Kidney capillary endothelial cell (primary cell): ENCODE measurements at regions not wholly inside any gene's neighbourhood (a gene's known extent, or its start where the extent isn't known, plus 50 kb on each side); places are given as distances from the start of the nearest gene placed in this dataset.

Experiments
- DNase-seq: peaks from one replicate; pipeline ENCODE4 v3.0.0-alpha.2; 2018; ENCODE audit warnings: low spot score

DNA sequence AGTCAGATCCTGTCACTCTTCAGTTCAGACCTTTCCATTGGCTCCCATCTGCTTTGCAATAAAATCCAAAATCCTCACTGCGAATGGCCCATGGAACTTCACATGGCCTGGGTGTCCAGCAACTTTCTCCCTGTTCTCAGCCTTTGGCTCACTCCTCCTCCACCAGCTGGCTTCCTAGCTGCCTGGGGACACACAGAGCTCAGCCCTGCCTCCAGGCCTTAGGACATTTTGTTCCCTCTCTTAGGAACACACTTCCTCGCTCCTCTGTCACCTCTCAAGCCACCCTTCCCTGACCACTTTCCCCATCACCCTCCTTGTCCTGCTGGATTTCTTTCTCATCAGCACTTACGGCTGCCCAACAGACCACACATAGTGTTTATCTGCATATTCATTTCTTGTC, 419.6 kb downstream of the MED13L start:
- DNase-seq: no peak

GRCh38 chr12:115857160-115857920, 420.2 kb downstream of the MED13L start:
- no peak for DNase-seq

- no peak for DNase-seq
These were observed 425.4 kb downstream of the MED13L start for GRCh38 chr12:115852054-115852453.

DNA sequence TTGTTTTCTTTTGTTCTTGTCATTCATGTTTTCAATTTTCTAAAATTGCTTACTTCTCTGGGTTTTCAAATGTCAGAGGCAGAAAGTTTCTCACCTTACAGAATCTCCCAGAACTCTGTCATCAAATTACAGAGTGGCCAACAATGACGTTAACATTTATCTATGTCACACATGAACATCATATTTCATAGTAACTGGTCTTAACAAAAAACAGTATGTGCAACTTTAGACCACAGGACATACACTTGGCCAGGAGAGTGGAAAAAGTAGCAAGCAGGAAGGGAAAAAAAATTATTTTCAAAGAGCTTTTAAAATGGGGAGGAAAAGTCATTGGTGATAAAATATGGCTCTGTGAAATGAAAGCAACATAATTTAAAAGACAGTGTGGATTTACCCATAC, 426.5 kb downstream of the MED13L start:
- DNase-seq: no peak

DNA sequence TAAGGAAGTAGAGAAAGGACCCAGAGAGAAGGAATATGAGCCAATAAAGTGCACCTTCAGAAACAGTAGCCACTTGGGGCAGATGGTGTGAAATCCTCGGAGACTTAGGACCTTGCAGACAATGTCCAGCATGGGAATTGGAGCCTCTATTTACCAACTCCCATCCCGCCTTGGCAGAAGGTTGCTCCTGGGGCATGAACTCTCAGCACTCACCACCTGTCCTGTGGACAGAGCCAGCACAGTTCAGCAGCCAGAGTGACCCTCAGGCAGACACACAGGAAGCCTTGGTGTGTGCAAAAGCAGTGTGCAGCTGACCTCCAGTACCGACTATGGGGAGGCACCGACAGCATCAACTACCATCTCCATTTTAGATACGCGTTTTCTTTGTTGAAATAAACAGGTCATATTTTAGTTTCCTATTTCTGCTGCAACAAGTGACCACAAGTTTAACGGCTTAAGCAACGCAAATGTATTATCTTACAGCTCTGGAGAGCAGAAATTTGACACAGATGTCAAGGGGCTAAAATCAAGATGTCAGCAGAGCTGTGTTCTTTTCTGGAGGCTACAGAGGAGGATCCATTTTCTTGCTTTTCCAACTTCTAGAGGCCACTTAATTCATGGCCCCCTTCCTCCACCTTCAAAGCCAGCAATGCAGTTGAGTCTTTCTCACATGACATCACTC, 428.1 kb downstream of the MED13L start:
- DNase-seq: no peak

GRCh38 chr12:115847398-115847797, 430.1 kb downstream of the MED13L start:
- DNase-seq: no peak

GRCh38 chr12:115846516-115846915, 431.0 kb downstream of the MED13L start:
- no peak for DNase-seq

GRCh38 chr12:115840159-115840558, 437.3 kb downstream of the MED13L start:
- DNase-seq: no peak

GRCh38 chr12:115838952-115839351, 438.5 kb downstream of the MED13L start:
- no peak for DNase-seq

DNA sequence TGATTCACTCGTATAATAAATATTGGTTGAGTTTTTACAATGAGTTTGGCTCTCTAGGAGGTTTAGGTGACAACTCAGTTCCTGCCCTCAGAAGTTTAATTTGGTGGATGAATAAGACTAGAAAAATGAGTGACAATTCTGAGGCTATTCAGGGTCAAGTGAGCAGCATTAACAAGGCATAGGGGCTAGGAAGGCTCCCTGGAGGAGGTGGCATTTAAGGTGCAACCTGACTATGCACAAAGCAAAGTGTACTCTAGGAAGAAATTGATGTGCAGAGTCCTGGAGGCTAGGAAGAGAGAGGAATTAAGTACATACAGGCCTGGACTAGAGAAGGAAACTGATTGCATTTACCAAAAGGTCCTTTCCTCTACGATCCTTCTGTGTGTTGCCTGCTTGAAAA, 440.3 kb downstream of the MED13L start:
- DNase-seq: no peak

- DNase-seq: no peak
These were observed 442.0 kb downstream of the MED13L start for GRCh38 chr12:115835445-115835844.

- DNase-seq: no peak
These were observed 443.8 kb downstream of the MED13L start for GRCh38 chr12:115833704-115834103.

- DNase-seq: no peak
These were observed 446.9 kb downstream of the MED13L start for GRCh38 chr12:115830633-115831032.

- DNase-seq: no peak
These were observed 447.4 kb downstream of the MED13L start for GRCh38 chr12:115830070-115830469.

DNA sequence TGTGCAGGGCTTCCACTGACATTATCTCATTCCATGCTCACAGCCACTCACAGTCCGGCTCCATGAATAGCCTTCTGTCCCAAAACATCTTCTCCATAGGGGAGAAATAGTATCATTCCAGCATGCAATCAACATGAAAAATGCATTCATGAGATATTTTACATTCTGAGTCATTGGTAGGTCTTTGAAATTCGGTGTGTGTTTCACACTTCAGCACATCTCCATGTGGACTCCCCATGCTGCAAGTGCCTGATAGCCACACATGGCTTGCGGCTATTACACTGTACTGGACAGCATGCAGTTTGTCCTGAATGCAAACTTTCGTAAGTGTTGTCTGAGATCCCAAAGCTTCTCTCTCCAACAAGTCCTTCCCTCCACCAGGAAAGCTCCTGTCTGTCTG, 449.3 kb downstream of the MED13L start:
- DNase-seq: no peak

DNA sequence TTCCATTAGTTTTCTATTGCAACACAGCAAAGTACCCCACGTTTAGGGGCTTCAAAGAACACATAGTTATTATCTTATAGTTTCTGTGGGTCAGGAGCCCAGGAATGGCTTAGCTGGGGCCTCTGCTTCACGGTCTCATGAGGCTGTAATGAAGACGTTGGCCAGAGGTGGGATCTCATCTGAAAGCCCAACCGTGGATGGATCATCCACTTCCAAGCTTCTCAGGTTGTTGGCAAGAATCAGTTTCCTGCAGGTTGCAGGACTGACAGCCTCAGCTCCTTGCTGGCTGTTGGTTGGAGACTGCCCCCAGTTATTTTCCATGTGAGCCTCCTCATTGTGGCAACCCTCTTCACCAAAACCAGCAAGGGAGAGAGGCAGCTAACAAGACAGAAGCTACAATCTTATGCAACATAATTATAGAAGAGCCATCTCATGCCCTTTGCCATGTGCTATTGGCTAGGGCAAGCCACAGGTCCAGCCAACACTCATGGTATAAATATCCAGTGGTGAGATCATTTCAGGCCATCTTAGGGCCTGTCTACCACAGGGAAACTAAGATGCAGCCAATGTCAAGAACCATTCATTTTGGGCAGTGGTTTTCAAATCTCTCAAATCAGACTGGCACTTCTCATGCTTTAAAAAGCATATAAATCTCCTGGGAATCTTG, 452.4 kb downstream of the MED13L start:
- no peak for DNase-seq

- DNase-seq: no peak
These were observed 453.9 kb downstream of the MED13L start for GRCh38 chr12:115823635-115824034.

- no peak for DNase-seq
These were observed 456.8 kb downstream of the MED13L start for GRCh38 chr12:115820656-115821055.

DNA sequence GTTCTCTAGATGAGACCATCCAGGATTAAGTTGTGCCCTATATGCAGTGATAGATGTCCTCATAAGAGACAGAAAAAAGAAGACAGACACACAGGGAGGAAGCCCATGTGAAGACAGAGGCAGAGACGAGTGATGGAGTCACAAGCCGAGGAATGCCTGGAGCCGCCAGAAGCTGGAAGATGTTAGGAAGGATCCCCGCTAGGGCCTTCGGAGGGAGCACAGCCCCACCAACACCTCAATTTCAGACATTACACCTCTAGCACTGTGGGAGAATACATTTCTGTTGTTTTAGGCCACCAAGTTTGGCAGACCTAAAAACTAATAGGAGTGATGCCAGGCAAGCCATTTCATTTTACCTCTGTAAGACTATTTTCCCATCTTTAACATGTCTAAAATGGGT, 458.5 kb downstream of the MED13L start:
- no peak for DNase-seq

DNA sequence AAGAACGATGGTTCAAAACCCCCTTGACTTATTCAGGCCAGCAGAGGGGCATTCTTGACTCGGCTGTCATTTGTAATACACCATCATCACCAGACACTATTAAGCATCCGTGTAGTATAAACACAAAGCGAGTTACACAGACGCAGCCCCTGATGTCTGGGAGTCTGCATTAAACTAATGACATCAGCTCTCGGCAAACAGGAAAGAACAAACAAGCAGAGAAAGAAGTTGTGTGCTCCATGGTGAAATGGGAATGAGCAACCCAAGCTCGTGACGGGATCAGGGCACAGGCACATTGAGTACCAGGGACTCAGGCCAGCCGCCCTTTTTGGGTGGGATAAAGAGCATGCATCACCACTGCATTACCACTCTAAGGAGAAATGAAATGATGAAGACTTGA, 460.1 kb downstream of the MED13L start:
- no peak for DNase-seq

- no peak for DNase-seq
These were observed 461.6 kb downstream of the MED13L start for GRCh38 chr12:115815924-115816323.

- DNase-seq: peak; percentile 6
These were observed 464.2 kb downstream of the MED13L start for GRCh38 chr12:115813256-115813655.

DNA sequence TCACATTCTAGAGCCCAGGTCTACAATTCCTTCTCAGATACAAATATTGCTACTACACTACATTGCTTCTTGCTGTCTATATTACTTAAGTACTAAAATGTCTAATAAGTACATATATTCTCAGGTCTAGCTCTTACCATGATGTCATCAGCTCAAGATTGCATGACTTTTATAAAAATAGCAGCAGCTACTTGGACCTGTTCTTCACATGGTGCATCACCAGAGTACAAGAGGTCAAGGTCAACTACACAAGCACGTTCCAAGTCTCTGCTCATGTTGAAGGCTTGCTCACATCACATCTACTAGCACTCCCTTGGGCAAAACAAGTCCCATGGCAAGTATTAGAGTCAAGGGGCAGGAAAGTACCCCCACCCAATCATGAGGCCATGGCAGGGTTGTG, 465.6 kb downstream of the MED13L start:
- DNase-seq: no peak
